Brain microvascular endothelial cell (primary cell): ENCODE measurements at regions not wholly inside any gene's neighbourhood (a gene's known extent, or its start where the extent isn't known, plus 50 kb on each side); places are given as distances from the start of the nearest gene placed in this dataset.

Experiments used
- DNase-seq: peaks from one replicate; pipeline ENCODE4 v3.0.0-alpha.2; 2020
- H3K27ac ChIP-seq: fragments of 250-450 bp; sonication (Bioruptor Pico); 2 replicates; pipeline ENCODE4 v1.5.1; 2020; ENCODE audit warnings: mild to moderate bottlenecking, moderate library complexity
- H3K27me3 ChIP-seq: fragments of 250-450 bp; sonication (Bioruptor Pico); replicated peaks from 2 replicates; pipeline ENCODE4 v1.5.1; 2020; ENCODE audit warnings: mild to moderate bottlenecking
- H3K36me3 ChIP-seq: fragments of 250-450 bp; sonication (Bioruptor Pico); replicated peaks from 2 replicates; pipeline ENCODE4 v1.5.1; 2020; ENCODE audit warnings: mild to moderate bottlenecking
- H3K4me3 ChIP-seq: 2 replicates; pipeline ENCODE4 v1.5.1; 2011; ENCODE audit warnings: low read depth, mild to moderate bottlenecking, control low read depth, low read length, moderate library complexity
- CTCF ChIP-seq: IDR thresholded peaks from 2 replicates; pipeline ENCODE4 v1.5.1; 2011; ENCODE audit warnings: low read depth, mild to moderate bottlenecking, moderate library complexity, low read length, control low read depth, inconsistent platforms; ENCODE audit errors: missing control alignments
- in situ Hi-C: cut with HindIII; loops from 2 replicates; pipeline ENCODE4 v1.10.0; 2017; ENCODE audit warnings: low sequenced_read_pairs, low pct_ligation_motif_present

GRCh38 chr15:81442454-81442853 lies 68.4 kb upstream of the TMC3 start:
- Histone ChIP-seq H3K4me3 (no peak overlapping the region), H3K27ac (no peak overlapping the region), H3K27me3 (no peaks in the 10 kb centered on the region), H3K36me3 (no peaks in the 10 kb centered on the region)
- DNase-seq, result no peak
- in situ Hi-C loops, result no loop called here
- TF ChIP-seq CTCF, result no peak

GRCh38 chr15:81434851-81435250 lies 60.8 kb upstream of the TMC3 start:
- H3K27ac ChIP-seq, result no peak overlapping the region
- no peak overlapping the region for H3K4me3 ChIP-seq
- H3K27me3 ChIP-seq, result no peaks in the 10 kb centered on the region
- H3K36me3 ChIP-seq, result no peaks in the 10 kb centered on the region
- no peak for DNase-seq
- in situ Hi-C loops, result no loop called here
- TF ChIP-seq CTCF, result no peak

- H3K27me3 ChIP-seq, result no peaks in the 10 kb centered on the region
- no peak for TF ChIP-seq CTCF
- H3K4me3 ChIP-seq, result no peak overlapping the region
- in situ Hi-C loops, result no loop called here
- no peak for DNase-seq
- no peaks in the 10 kb centered on the region for H3K36me3 ChIP-seq
- no peak overlapping the region for H3K27ac ChIP-seq
Observed at GRCh38 chr15:81433462-81433861, 59.4 kb upstream of the TMC3 start.

- DNase-seq, result no peak
- Histone ChIP-seq H3K36me3 (no peaks in the 10 kb centered on the region), H3K27me3 (no peaks in the 10 kb centered on the region), H3K4me3 (no peak overlapping the region), H3K27ac (no peak overlapping the region)
- in situ Hi-C loops, result no loop called here
- TF ChIP-seq CTCF, result no peak
Observed at GRCh38 chr15:81432179-81432578, 58.2 kb upstream of the TMC3 start.

- Histone ChIP-seq H3K36me3 (no peaks in the 10 kb centered on the region), H3K27me3 (no peaks in the 10 kb centered on the region), H3K27ac (no peak overlapping the region), H3K4me3 (no peak overlapping the region)
- in situ Hi-C loops, result no loop called here
- no peak for DNase-seq
- no peak for TF ChIP-seq CTCF
Observed at GRCh38 chr15:81427176-81427575, 53.2 kb upstream of the TMC3 start.

GRCh38 chr15:81425905-81426304 lies 51.9 kb upstream of the TMC3 start:
- in situ Hi-C loops, result no loop called here
- no peak for DNase-seq
- H3K27ac ChIP-seq, result no peak overlapping the region

More at GRCh38 chr15:81425905-81426304, 51.9 kb upstream of the TMC3 start:
- Histone ChIP-seq H3K4me3 (no peak overlapping the region), H3K36me3 (no peaks in the 10 kb centered on the region), H3K27me3 (no peaks in the 10 kb centered on the region)
- TF ChIP-seq CTCF, result no peak
